ENCODE measurements at regions not wholly inside any gene's neighbourhood (a gene's known extent, or its start where the extent isn't known, plus 50 kb on each side); places are given as distances from the start of the nearest gene placed in this dataset.

GRCh38 chr9:75201480-75202209 is 113.3 kb downstream of the OSTF1 start:
- TF ChIP-seq CTCF (IDR thresholded peaks at IDR 0.05) (no peak), NRF1 (IDR thresholded peaks at IDR 0.05; ENCODE audit: low read depth, low read length) (no peak), EP300 (IDR thresholded peaks at IDR 0.05; ENCODE audit: borderline replicate concordance in 1 of 2, low read depth in 1 of 2, low read length in 1 of 2) (no peak), FOXM1 (IDR thresholded peaks at IDR 0.05; ENCODE audit: low read depth) (no peak), MAX (IDR thresholded peaks at IDR 0.05; ENCODE audit: low read depth) (no peak), CHD2 (IDR thresholded peaks at IDR 0.05; ENCODE audit: low read length, partially characterized antibody) (no peak), TAF1 (IDR thresholded peaks at IDR 0.05; ENCODE audit: borderline replicate concordance, low read depth, low read length) (no peak), USF2 (IDR thresholded peaks at IDR 0.05; ENCODE audit: borderline replicate concordance, low read depth, low read length) (no peak), TCF12 (IDR thresholded peaks at IDR 0.05) (no peak), ELF1 (IDR thresholded peaks at IDR 0.05) (no peak)
